Transverse colon (tissue), 4 donors: ENCODE measurements at regions not wholly inside any gene's neighbourhood (a gene's known extent, or its start where the extent isn't known, plus 50 kb on each side); places are given as distances from the start of the nearest gene placed in this dataset.

ENCODE experiments used
- CTCF ChIP-seq, 5 experiments: fragments of 200-600 bp in 3 of 5; fragments of 450-650 bp in 2 of 5; sonication (generic) in 3 of 5; IDR thresholded peaks; 1 replicate in 2 of 5; 2 replicates in 3 of 5; pipeline ENCODE4 v1.5.1; 2016 to 2017; ENCODE audit warnings: antibody characterized with exemption in 5 of 5, inconsistent platforms in 3 of 5, mild to moderate bottlenecking in 2 of 5, moderate library complexity in 1 of 5
- EP300 ChIP-seq: sonication (generic); formaldehyde crosslinking; IDR thresholded peaks from one replicate; pipeline ENCODE4 v1.6.1; 2017; ENCODE audit warnings: antibody characterized with exemption, low read depth
- POLR2A ChIP-seq: fragments of 450-650 bp; IDR thresholded peaks from one replicate; pipeline ENCODE4 v1.6.1; 2016; ENCODE audit warnings: antibody characterized with exemption, mild to moderate bottlenecking, moderate library complexity
- POLR2AphosphoS5 ChIP-seq, 3 donors: sonication (generic); formaldehyde crosslinking; IDR thresholded peaks; one replicate each; pipeline ENCODE4 v1.6.1; 2016; ENCODE audit warnings: antibody characterized with exemption in 3 of 3

DNA sequence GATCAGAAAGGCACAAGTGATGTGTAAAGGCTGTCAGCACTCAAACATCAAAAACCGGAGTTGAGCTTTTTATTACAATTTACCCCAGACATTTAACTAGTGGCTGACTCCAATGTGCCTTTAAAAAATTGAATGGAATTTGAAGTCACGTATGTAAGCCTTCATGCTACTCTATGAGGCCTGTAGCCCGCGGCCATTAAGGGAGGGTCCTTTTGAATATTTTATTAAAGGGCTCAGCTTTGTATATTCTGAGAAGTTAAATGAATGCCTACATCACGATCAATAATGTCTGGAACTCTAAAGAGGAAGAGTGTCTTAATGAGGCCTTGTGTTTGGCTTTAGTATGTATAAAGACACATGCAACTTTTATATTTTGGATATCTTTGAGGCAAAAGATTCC is 916.6 kb upstream of the CELF2 start:
- TF ChIP-seq CTCF (IDR thresholded peaks at IDR 0.05) (no peak), POLR2AphosphoS5 (IDR thresholded peaks at IDR 0.05) (no peak), POLR2A (no peak), EP300 (no peak)
